ENCODE measurements at regions not wholly inside any gene's neighbourhood (a gene's known extent, or its start where the extent isn't known, plus 50 kb on each side); places are given as distances from the start of the nearest gene placed in this dataset.

DNA sequence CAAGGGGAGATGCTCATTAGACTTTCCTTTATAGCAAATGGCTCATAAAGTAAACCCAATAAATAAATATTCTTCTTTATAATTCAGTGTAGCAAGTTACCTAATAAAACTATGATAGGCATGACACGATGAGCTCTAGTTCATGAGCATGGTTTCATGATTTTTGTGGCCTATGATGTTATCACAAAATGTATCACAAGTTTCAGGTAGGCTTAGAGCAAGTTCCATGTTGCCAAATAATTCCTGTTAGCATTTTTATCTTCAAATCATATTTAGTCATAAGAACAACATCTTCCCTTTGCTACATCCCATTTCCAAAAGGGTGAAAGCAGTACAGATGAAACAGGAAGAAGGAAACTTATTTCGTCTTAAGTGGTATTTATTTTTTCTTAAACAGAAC is 200.2 kb downstream of the ENC1 start:
- peaks cover 0 to 5% (median 2%) of the 10 kb centered on the region in 4 experiments; a peak in 2 of 7 replicates for H3K4me1 ChIP-seq (replicated peaks in 1 of 4; ENCODE audit: control insufficient read depth in 3 of 4, insufficient read depth in 4 of 4, low read length in 3 of 4)
- CTCF ChIA-PET (ENCODE audit: partially characterized antibody): no interaction called here
- H2AFZ ChIP-seq (ENCODE audit: low read length): no peak overlapping the region
- H2BK120ac ChIP-seq (replicated peaks; ENCODE audit: low read depth, low read length): no peak overlapping the region
- H3K23me2 ChIP-seq (ENCODE audit: low read depth, low read length): no peaks in the 10 kb centered on the region
- POLR2A ChIA-PET (ENCODE audit: partially characterized antibody): no interaction called here
- DNase-seq (ENCODE audit: low read depth in 1 of 2, low spot score in 2 of 2) (no peak), FAIRE-seq (no peak)
- H4K5ac ChIP-seq (ENCODE audit: insufficient read length, low read depth, low read length): no peak overlapping the region
- H4K8ac ChIP-seq (ENCODE audit: extremely low read depth, insufficient read depth, low read length): no peak overlapping the region
- H2BK20ac ChIP-seq (ENCODE audit: low read length): no peak overlapping the region
- H2BK12ac ChIP-seq (ENCODE audit: low read depth, low read length): no peak overlapping the region
- H2BK5ac ChIP-seq (ENCODE audit: low read depth, low read length): no peak overlapping the region
- H3K4me2 ChIP-seq (ENCODE audit: insufficient read depth in 1 of 2, low read depth in 2 of 2, low read length in 2 of 2): no peak overlapping the region
- H3K79me1 ChIP-seq (ENCODE audit: low read depth, low read length): no peaks in the 10 kb centered on the region
- H3K27ac ChIP-seq (ENCODE audit: low read depth, low read length): no peak overlapping the region
- H3K56ac ChIP-seq (replicated peaks; ENCODE audit: insufficient read length, low read depth, low read length): no peak overlapping the region
- no peak overlapping the region for H3K23ac ChIP-seq (ENCODE audit: insufficient read length)
- H4K20me1 ChIP-seq (replicated peaks in 1 of 2; ENCODE audit: control insufficient read depth in 1 of 2, insufficient read depth in 2 of 2, low read length in 2 of 2): no peaks in the 10 kb centered on the region
- no peak overlapping the region for H2BK15ac ChIP-seq (ENCODE audit: low read length)
- no peak overlapping the region for H2AK5ac ChIP-seq (ENCODE audit: low read depth, low read length)
- H3K4ac ChIP-seq (replicated peaks; ENCODE audit: insufficient read length, low read depth, low read length): no peak overlapping the region
- no peaks in the 10 kb centered on the region for H3K36me3 ChIP-seq (ENCODE audit: control insufficient read depth in 2 of 4, insufficient read depth in 4 of 4, low read length in 3 of 4)
- H3K14ac ChIP-seq (ENCODE audit: insufficient read length): no peak overlapping the region
- no peak overlapping the region for H3K4me3 ChIP-seq (ENCODE audit: extremely low read depth in 1 of 4, insufficient read depth in 2 of 4, low read depth in 3 of 4, low read length in 4 of 4)
- H3K9ac ChIP-seq (replicated peaks in 1 of 4; ENCODE audit: extremely low read depth in 1 of 4, low read depth in 3 of 4, low read length in 3 of 4): no peak overlapping the region
- H3K27me3 ChIP-seq (replicated peaks in 1 of 4; ENCODE audit: control insufficient read depth in 3 of 4, extremely low read depth in 1 of 4, insufficient read depth in 3 of 4, low read length in 3 of 4): no peaks in the 10 kb centered on the region
- no peak overlapping the region for H4K91ac ChIP-seq (replicated peaks; ENCODE audit: insufficient read length, low read length)
- H3K18ac ChIP-seq (ENCODE audit: extremely low read depth, low read length): no peak overlapping the region
- no peak for TF ChIP-seq ZNF274 (IDR thresholded peaks at IDR 0.05; ENCODE audit: borderline replicate concordance, extremely low read depth, low read length)
- no peak for TF ChIP-seq SIRT6 (IDR thresholded peaks at IDR 0.05; ENCODE audit: low read length)
- no peak for TF ChIP-seq SP2 (IDR thresholded peaks at IDR 0.05; ENCODE audit: low read length)
- no peak for TF ChIP-seq CBX8 (IDR thresholded peaks at IDR 0.05; ENCODE audit: borderline replicate concordance, low read depth, low read length)
- no peak for TF ChIP-seq CREB1 (IDR thresholded peaks at IDR 0.05)
- no peaks in the 10 kb centered on the region for H3K9me3 ChIP-seq (ENCODE audit: insufficient read depth in 2 of 2, low read depth in 1 of 2, low read length in 1 of 2)
- H3K79me2 ChIP-seq (ENCODE audit: control insufficient read depth in 1 of 2, insufficient read depth in 2 of 2, low read length in 2 of 2): no peaks in the 10 kb centered on the region
- WGBS, 2 experiments (ENCODE audit: extremely low coverage in 1 of 2, insufficient coverage in 1 of 2, insufficient read length in 1 of 2, insufficient replicate concordance in 2 of 2, low coverage in 1 of 2, low lambda C conversion rate in 2 of 2, missing lambda C conversion rate in 1 of 2): 88% methylated on average over 2 of the region's 2 CpGs; no CpG with 5 or more reads in 1 of the 2 experiments
